ENCODE measurements at regions not wholly inside any gene's neighbourhood (a gene's known extent, or its start where the extent isn't known, plus 50 kb on each side); places are given as distances from the start of the nearest gene placed in this dataset.
"Not testable (repeated sequence)": the region's sequence is repeated elsewhere in the genome, so short reads cannot be mapped to it uniquely, and the experiment has no call there.

GRCh38 chrX:66731398-66731797 is 92.5 kb upstream of the EDA2R start:
- H3K27ac ChIP-seq = no peak overlapping the region
- TF ChIP-seq, protein P1, sequence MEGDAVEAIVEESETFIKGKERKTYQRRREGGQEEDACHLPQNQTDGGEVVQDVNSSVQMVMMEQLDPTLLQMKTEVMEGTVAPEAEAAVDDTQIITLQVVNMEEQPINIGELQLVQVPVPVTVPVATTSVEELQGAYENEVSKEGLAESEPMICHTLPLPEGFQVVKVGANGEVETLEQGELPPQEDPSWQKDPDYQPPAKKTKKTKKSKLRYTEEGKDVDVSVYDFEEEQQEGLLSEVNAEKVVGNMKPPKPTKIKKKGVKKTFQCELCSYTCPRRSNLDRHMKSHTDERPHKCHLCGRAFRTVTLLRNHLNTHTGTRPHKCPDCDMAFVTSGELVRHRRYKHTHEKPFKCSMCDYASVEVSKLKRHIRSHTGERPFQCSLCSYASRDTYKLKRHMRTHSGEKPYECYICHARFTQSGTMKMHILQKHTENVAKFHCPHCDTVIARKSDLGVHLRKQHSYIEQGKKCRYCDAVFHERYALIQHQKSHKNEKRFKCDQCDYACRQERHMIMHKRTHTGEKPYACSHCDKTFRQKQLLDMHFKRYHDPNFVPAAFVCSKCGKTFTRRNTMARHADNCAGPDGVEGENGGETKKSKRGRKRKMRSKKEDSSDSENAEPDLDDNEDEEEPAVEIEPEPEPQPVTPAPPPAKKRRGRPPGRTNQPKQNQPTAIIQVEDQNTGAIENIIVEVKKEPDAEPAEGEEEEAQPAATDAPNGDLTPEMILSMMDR (IDR thresholded peaks at IDR 0.05) = peak; percentile 45
- no peak for TF ChIP-seq ZFX (IDR thresholded peaks at IDR 0.05; ENCODE audit: borderline replicate concordance)

DNA sequence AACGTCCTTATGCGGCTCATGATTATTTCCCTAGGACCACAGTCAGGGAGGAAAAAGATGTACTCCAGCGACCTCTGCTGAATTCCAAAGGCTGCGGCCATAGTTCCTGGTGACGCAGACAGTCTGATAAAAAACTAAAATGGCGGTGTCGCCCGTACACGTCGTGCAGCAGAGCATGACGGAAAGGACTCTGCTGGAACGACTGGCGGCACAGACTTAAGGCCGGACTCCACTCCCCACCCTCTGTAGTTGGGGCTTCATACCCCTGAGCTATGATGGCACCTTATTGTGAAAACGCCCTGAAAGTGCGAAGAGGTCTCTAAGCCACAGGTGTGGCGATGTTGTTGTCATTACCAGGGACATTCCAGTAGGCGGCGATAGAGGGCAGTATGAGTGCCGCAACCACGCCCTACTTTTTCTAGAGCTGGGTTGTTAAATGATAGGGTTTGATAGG is 90.0 kb upstream of the EDA2R start:
- no peak for TF ChIP-seq ZFX (IDR thresholded peaks at IDR 0.05; ENCODE audit: borderline replicate concordance)
- TF ChIP-seq, protein P1 (IDR thresholded peaks at IDR 0.05) = peak; percentile 86
- H3K27ac ChIP-seq = peak overlapping the region; percentile 48

- no peak for TF ChIP-seq ZFX (IDR thresholded peaks at IDR 0.05; ENCODE audit: borderline replicate concordance)
- TF ChIP-seq, protein P1 (IDR thresholded peaks at IDR 0.05) = no peak
- no peak overlapping the region for H3K27ac ChIP-seq
These were observed 79.0 kb upstream of the EDA2R start for GRCh38 chrX:66717926-66718325.

DNA sequence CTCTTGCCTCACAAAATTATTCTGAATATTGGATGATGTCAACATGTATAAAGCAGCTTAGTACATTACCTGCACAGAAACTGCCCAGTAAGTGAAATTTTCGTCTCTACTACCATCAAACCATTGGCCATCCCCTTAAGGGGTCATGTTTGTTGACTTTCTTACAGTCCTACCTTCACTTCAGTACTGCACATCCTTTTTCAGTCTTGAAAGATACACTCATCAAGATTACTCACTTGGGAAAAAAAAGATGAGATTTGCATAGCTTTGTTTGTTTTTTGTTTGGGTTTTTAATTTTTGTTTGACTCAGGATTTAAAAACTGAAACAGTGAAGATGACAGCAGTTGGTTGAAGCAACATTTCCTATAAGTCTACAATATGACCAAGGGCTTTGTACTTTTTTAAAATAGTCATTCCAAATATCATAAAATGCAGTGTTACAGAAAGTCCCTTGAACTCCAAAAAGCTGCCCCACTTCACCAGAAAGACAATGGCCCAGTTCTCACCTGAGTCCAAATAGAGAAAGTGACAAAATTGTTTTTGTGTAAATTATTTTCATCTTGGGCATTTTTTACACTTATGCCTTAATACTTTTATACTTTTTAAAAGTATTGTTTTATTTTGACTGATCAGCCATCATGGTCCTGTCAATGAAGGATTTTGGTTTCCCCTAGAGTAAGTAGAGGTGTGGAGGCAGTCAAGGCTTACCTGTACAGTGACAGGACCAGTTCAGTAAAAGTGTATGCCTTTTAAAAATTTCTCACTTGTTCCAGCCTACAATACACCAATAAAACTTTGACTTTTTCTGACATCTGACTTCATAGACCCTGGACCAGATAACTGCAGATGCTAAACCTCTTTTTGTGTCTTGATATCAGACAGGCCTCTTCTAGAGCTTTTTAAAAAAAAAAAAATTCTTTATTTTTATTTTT is 59.7 kb upstream of the EDA2R start:
- TF ChIP-seq, protein P1 (IDR thresholded peaks at IDR 0.05) = no peak
- no peak for TF ChIP-seq ZFX (IDR thresholded peaks at IDR 0.05; ENCODE audit: borderline replicate concordance)
- H3K27ac ChIP-seq = no peak overlapping the region

DNA sequence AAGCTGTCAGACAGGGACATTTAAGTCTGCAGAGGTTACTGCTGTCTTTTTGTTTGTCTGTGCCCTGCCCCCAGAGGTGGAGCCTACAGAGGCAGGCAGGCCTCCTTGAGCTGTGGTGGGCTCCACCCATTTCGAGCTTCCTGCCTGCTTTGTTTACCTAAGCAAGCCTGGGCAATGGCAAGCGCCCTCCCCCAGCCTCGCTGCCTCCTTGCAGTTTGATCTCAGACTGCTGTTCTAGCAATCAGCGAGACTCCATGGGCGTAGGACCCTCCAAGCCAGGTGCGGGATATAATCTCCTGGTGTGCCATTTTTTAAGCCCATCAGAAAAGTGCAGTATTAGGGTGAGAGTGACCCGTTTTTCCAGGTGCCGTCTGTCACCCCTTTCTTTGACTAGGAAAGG is 53.6 kb upstream of the EDA2R start:
- H3K27ac ChIP-seq = not testable (repeated sequence)
